NCI-H1105 treated with DMSO at 0.1 percent for 48 hours (cell line): ENCODE measurements at regions not wholly inside any gene's neighbourhood (a gene's known extent, or its start where the extent isn't known, plus 50 kb on each side); places are given as distances from the start of the nearest gene placed in this dataset.

Experiments used
- DNase-seq: peaks from one replicate; lab custom pipeline; 2025; lab: John Stamatoyannopoulos, UW

DNA sequence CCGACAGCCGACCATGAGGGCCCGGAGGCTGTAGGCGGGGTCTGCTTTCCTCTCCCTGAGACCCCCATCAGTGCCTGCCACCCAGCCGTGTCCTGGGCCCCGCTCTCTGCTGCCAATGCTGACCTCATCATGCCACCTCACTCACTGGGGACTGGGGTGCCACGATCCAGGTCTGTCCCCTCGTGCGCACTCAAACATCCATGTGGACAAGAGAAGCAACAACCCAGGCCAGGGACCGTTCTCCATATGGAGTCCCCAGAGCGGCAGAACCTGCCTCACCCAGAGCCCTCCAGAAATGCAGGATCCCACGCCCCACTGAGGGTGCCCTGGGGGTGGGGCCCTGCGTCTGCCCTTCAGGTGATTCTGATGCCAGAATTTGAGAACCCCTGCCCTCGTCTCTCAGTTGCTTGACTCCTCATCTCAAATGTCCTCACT is 210.0 kb upstream of the PPP2R2D start:
- no peak for DNase-seq

DNA sequence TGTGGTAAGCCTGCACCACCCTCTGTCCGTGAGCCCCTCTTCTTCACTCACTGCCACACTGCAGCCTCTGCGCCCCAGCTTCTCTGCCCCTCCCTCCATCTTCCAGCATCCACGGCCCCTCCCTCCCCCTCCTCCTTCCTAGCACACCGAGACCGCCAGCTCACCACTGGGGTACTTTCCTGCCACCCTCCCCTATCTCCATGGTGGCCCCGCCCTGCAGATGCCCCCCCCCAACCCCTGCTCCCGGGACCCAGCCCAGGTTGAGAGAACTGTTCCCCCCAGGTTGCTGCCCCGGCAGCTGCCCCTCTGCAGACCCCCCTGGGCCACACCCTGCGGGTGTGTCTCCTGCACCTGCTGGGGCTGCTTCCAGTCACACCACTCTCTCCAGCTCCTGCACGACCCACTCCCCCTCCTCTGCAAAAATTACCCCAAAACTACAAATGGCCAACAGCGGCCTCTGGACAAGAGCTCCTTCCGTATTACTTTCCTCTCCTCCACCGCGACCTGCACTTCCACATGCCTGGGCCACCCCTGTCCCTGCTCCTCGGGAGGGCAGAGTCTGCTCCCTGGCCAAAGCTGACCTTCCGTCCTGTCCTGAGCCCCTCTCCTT is 209.2 kb upstream of the PPP2R2D start:
- no peak for DNase-seq

DNA sequence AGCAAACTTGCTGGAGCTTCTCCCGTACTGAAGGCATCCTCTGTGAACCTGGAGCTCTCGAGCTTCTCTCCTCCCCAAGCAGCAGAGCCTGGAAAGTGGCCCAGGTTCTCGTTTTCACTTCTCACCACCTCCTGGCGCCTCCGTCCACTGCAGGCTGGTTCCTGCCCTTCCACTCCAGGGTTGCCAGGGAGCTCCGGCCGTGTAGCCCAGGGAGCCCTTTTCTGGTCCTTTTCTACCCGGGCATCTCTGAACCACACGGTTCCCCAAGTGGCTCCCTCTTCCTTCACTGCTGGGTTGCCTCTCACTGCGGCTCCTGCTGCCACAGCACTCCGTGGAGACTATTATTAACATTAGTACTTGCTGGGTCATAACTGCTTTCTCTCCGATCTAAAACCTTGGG is 208.6 kb upstream of the PPP2R2D start:
- no peak for DNase-seq

DNA sequence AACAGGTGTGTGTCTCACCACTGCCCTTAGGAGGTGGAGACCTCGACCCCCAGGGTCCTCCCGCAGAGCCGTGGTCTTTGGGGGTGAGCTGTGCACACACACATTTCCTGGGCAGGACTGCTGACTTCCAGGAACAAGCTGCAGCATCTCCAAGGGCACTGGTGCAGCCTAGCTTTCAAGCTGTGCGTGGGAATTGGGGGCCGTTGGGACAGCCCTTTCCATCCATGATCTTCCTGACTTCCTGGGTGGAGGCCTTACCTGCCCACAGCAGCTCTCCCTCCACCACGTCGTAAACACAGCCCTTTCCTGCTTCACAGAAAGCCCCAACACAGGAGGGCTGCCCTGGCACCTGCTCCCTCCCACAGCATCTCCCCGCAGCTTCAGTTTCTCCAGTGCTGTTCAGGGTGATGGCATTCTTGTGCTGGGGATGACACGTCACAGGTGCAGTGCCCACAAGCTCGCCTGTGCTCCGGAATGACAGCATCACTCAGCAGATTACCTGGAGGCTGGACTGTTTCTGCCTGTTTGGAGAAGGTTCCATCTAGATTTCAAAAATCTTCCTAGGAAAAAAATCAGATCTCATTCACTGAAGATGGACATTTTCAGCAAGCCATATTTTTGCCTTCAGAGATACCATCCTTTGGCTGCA is 208.0 kb upstream of the PPP2R2D start:
- no peak for DNase-seq

DNA sequence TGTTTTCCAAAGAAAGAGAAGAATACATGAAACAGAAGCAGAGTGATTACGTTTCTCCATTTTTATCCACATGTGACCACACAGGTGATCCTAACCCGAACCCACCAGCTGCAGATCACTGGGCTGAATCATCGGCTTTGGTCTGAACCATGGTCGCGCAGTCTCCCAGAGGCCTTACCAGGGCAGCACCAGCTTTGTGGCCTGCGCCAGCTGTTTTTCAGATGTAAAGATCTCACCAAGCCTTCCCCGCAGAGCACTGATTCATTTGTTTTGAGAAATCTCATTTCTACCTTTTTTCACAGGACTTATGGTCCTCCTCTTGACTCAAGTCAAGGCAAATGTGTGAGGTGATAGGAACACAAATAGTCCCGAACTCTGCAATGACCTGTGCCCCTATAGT is 207.0 kb upstream of the PPP2R2D start:
- DNase-seq = no peak

DNA sequence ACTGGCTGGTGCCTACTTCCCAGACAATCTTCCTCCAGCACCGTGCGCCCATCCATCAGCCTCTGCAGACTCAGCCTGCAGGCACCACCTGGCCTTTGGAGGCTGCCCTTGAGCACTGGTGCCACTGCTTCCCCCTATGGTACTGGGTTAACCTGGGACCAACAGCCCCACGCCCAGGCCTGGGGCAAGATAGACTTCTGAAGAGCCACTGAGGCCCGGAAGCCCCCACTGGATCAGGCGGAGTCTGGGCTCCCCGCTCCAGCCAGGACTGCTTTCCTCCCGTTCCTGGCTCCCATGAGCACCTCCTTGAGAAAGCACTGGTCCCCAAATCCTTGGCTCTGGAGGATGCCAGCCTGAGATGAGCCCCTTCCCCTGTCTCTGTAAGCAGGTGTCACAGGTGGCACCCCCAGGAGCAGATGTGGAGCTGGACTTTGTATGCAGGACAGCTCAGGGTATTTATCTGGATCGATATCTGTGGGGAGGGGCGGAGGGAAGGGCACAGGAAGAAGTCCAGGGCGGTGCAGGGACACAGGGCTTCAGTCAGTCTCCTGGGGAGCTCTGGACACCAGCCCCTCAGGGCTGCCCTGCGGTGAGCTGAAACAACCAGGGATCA is 206.5 kb upstream of the PPP2R2D start:
- no peak for DNase-seq

DNA sequence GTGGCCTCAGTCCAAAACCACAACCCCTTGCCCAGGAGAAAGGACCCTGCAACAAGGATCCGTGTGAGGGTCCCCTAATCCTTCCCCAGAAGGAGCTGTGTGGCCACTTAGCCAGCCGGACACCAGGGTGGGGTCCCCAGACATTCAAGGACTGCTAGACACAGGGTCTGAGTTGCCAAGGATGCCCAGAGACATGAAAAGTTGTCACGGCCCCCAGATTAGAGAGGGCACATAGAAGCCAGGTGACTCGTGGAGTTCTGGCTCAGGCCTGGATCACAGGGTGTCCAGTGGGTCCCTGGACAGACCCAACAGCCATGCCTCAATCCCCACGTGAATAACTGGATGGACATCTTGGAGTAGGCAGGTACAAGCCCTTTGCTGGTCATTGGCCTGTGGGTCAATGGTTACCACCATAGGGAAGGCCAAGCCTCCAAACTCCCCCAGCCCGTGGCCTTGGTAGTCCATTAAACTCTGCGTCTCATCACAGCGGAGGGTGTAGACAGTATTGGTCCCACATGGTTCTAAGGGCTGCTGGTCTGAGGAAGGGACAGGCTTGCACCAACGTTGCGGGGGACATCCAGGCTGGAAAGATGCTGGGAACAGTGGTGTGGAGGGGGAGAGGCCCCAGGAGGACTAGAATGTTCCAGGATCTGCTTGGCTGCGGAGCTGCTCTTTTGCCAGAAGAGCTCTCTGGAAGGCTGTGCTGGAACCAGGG is 205.9 kb upstream of the PPP2R2D start:
- no peak for DNase-seq

DNA sequence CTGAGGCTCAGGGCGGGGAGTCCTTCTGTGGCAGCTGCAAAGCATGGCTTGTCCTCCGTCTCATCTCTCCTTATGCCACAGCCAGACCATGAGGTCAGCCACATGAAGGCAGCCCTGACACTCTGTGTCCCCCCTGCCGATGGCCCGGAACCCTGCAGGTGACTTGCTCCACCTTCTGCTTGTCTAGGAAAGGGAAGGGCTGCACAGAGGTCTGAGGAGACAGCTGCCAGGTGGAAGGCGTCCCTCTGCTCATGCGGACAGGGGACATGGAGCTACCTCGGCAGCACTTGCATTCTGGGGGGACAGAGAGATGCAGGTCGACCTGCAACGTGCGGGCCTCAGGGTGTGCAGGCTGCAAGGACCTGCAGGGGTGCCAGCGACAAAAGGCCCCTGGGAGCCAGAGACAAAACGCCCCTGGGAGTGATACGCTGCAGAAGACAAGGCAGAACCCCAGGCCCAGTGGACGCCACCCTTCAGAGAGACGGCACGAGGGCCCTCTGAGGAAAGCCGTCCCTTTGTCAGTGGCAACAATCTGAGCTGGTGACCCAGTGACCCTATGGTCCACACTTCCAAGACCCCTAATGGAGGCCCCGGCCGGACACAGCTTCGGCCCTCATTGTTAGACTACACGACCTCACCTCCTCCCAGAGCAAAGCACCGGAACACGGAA is 205.2 kb upstream of the PPP2R2D start:
- DNase-seq = no peak

DNA sequence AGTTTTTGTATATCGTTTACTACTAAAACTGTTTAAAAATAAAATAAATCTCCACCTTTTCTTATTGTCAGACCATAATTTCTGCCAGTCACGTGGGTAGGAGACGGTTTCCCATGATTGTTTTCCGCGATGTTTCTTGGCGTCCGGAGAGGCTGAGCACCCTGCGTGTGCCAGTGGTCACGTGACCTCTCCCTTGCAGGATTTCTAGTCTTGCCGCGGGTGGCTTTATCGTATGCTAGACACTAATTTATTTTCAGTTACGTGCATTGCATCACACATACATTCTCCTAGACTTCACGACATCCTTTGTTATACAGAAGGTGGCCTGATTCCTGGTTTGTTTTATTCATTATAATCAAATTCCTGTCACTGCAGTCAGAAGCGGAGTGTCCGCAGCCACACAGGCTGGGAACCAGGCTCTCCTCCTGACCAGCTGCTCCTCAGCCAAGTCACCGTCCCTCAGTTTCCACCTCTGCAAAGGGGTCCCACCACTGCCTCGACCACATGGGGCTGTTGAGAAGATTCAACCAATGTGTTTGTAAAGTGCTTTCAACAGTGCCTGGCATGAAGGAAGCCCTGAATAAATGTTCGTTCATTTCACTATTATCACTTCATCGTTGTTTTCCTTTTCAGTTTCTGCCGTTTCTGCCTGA is 203.2 kb upstream of the PPP2R2D start:
- no peak for DNase-seq

DNA sequence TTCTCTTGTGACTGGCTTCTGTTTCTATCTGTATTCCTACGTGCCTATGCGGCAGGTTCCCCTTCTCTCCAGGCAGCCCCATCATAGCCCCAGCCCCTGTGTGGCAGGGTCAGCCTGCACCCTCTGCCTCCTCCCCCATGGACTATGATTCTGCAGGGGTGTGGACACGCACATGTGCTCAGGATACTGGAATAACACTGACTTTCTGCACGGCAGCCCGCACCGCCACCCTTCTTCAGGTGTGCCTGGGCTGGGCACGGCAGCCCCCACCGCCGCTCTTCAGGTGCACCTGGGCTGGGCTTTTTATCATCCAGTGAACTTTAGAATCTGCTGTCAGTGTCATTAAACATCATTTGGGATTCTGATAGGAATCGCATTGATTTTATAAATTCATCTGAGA is 202.6 kb upstream of the PPP2R2D start:
- no peak for DNase-seq

DNA sequence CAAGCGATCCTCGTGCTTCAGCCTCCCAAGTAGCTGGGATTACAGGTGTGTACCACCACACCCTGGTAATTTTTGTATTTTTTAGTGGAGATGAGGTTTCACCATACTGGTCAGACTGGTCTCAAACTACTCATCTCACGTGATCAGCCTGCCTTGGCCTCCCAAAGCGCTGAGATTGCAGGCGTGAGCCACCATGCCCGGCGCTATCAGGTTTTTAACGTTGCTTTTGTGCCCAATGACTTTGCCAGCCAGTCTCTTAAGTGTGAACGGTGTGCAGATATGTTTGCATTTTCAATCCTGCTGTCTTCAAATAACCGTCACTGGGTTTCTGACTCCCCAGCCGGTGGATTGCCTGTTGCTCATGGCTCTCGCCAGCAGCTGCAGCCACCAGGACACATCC is 201.8 kb upstream of the PPP2R2D start:
- no peak for DNase-seq

DNA sequence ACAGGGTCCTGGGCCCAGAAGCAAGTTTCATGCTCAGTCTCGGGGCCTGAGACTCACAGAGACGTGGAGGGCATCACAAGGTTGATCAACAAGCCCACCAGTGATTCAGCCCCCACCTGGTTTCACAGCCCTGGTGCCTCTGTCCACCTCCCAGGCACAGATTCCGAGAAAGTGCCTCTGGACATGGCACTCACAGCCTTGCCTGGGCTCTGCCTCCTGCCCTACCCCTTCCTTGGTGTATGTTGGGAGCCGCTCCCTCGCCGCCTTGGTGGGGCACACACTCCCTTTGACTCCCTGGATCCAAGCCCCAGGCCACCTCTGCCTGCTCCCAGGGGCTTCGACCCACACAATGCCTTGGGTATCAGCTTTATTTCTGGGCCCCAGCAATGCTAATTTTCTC is 200.8 kb upstream of the PPP2R2D start:
- DNase-seq = no peak

DNA sequence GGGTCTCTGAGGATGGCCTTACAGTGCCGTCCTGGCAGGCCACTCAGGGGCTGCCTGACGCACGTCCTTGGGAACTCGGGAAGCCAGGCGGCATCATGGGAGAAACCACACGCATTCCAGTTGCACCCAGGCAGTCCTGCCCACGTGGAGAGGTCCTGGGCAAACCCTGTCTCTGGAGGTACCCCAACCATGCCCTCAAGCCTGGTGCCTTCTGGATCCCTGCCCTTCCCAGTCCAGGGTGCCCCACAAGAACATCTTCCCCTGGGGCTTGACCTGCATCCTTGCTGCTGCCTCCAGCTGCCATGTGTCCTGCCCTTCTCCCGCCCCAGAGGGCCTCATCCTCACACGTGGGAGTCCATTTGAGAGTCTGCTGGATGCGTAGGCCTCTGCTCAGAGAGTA is 200.3 kb upstream of the PPP2R2D start:
- DNase-seq = no peak

DNA sequence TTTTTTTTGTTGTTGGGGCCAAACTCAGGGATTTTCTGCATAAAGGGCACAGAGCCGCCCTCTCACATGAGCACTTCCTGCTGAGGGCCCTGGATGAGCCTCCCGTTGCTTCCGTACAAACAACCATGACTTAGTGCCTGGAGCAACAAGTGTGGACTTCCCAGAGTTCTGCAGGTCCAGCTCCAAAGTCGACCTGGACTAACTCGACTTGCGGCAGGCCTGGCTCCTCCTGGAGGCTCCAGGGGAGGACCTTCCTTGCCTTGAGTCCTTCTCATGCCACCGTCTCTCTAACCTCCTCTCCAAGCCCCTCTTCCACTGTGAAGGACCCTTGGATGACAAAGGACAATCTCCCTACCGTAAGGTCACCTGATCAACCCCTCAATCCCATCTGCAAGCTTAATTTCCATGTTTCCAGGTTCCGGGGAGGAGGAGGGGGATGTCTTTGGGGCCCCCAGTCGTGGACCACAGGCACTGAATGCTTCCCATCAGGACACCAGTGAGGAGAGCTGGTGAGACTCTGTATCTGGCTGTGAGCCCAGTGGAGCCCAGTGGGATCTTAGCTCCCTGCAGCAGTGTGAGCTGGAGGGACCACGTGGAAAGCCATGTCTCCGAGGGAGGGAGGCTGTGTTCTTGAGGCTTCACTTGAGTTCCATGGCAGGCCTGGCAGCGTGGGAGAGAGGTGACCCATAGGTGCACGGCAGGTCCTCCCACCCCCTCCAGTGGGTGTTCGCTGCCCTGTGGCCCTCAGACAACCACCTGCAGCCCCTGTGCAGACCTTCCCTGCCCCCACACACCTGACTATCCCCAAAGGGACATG is 199.5 kb upstream of the PPP2R2D start:
- DNase-seq = no peak

DNA sequence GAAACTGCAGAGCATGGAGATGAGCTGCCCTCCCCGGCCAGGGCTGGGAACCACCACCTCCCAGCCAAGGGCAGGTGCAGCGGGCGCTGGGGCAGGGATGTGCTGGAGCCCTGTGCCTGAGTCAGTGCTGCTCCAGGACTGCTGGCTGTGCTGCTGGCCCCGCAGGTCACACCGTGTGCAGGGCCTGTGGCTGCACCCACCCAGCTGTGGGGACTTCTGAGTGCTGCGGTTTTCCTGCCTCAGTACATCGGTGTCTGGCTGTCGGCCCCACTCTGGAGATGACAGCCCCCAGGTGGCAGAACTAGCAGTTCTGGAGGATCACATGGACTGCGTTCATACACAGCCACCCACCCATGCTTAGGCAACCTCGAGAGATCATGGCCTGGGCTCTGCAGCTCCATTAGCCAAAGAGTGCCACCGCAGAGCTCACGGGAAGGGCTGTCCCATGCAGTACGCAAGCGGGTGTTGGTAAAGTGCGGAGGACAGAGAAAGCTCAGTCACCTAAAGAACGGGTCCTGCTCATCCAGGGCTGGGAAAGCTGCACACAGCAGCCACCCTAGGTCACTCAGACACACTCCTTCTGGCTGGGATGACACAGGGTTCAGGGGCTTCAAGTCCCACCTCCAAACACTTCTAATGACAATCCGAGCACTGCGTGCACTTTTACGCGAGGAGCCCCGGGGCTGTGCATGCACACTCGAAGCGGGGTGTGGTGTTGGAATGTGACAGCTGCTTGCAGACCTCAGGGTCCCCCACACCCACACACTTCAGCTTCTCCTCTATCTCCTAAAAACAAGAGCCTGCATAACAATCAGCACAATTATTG is 198.1 kb upstream of the PPP2R2D start:
- no peak for DNase-seq

DNA sequence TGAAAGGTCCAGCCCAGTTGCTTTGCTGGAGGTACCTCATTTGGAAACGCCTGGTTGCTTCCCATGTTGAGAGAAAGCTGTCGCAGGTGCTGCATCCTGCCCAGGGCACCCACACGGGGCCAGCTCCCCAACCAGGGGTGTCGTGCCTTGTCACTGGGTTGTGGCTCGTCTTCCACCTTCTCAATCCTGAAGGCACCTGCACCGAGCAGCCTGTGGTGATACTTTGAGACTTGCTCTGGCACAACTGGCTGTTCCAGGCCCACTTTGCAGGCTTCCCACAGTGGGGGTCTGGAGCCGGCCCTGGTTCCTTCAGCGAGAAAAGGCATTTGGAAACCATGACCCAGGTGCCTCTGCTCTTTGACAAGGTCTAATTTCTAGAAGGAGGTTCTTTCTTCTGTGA is 197.3 kb upstream of the PPP2R2D start:
- DNase-seq = no peak

DNA sequence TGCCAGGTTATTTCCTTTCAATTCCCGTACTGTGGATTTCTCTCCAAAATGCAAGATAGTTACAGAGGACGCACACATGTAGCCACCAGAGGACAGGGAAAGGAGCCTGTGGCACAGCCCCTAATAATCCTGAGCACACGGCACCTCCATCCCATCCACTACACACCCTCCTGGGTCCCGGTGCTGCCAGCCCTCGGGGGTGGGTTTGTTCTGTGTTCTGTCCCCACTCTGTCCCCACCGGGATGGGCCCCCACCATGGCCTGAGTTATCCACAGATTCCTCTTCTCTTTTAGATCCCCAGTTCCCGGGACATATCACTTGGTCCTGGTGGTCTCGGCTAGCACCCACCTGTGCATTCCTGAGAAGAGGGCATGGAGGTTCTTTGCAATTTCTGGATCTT is 196.9 kb upstream of the PPP2R2D start:
- no peak for DNase-seq

DNA sequence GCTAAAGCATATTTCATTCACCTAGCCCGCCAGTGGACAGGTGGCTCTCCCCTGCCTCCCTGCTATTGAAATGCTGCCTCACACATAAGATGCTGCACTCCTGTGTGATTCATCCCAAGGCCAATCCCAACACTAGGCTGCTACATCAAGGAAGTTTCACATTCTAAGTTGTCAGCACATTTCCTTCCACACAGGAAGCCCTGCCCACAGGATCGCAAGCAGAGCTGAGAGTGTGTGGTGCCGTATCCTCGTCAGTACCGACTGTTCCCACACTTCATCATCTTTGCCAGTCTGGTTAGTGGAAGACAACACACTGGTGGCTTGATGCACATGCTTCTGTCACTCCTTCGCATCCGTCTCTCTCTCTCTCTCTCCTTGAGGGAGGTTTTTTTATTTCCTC is 194.3 kb upstream of the PPP2R2D start:
- DNase-seq = no peak

DNA sequence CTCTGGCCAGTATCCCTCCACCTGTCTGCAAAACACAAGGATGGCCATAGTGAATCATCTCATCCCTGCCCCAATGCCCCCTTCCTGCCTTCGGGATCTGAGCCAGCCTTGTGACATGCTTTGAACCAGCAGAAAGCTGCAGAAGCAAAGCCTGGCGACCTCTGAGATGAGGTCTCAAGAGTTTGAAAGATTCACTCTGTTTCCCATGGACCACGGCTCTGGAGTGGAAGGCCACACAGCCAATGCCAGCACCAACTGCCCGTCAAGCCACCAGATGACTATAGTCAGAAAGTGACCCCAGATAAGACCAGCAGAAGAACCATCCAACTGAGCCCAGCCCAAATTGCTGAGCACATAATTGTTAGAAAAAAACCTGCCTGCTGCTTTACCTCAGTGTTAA is 193.9 kb upstream of the PPP2R2D start:
- DNase-seq = no peak

DNA sequence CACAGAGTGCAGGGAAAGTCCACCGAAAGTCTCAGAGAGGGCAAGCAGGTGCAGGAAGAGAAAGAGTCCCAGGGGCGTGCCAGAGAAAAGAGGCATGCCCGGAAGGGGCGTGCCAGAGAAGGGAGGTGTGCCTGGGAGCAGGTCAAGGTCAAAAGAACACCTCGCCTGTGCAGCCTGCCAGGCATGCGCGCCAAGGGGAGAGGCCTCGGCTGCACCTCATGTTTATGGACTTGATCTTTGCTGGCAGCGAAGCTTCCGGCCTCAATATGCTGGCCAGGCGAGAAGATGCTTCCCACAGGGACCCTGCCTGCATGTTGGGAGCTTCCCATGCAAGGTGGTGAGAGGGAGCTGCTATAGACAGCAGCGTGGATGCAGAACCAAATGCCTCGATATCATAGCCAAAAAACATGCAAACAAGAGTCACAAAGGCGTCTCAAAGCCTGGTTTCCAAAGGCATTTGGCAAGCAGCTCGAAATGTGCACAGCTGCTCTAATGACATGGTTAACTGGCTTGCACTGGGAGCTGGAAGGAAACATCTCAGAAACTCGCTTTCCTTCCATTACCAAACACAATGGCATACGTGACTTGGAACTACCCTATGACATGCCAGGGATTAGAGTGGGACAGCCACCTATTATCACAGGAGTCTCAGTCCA is 192.5 kb upstream of the PPP2R2D start:
- DNase-seq = no peak
